ENCODE measurements at regions not wholly inside any gene's neighbourhood (a gene's known extent, or its start where the extent isn't known, plus 50 kb on each side); places are given as distances from the start of the nearest gene placed in this dataset.

DNA sequence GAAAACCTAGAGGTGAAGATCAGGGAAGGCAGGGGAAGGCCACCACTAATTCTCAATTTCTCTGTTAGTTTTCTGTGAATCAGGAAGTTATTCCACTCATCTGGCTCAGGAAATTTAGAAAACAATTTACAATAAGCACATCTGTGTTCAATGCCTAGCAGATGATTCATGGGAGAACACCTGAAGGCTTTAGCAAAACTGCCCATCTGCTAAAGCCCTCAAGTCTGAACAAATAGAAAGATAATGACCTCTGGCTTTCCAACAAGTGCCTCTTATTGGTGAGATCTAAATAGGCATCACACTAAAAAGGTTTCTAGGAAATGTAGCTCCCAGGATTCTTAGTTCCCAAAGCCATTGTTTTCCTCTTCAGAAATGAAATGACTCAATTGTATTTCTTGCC lies 122.1 kb upstream of the GNPDA2 start:
- TF ChIP-seq POLR2AphosphoS5 (IDR thresholded peaks at IDR 0.05) (no peak), POLR2A (IDR thresholded peaks at IDR 0.05) (no peak), EP300 (IDR thresholded peaks at IDR 0.05) (no peak)
- TF ChIP-seq, protein P1, sequence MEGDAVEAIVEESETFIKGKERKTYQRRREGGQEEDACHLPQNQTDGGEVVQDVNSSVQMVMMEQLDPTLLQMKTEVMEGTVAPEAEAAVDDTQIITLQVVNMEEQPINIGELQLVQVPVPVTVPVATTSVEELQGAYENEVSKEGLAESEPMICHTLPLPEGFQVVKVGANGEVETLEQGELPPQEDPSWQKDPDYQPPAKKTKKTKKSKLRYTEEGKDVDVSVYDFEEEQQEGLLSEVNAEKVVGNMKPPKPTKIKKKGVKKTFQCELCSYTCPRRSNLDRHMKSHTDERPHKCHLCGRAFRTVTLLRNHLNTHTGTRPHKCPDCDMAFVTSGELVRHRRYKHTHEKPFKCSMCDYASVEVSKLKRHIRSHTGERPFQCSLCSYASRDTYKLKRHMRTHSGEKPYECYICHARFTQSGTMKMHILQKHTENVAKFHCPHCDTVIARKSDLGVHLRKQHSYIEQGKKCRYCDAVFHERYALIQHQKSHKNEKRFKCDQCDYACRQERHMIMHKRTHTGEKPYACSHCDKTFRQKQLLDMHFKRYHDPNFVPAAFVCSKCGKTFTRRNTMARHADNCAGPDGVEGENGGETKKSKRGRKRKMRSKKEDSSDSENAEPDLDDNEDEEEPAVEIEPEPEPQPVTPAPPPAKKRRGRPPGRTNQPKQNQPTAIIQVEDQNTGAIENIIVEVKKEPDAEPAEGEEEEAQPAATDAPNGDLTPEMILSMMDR (IDR thresholded peaks at IDR 0.05) = no peak

Data from stomach (tissue), 4 donors.